T47D (cell line): ENCODE measurements at regions not wholly inside any gene's neighbourhood (a gene's known extent, or its start where the extent isn't known, plus 50 kb on each side); places are given as distances from the start of the nearest gene placed in this dataset.

Experiments used
- DNase-seq, 2 experiments: peaks; one replicate each; pipeline versions ENCODE4 v3.0.0 to v3.0.0-alpha.2; 2011 to 2012; ENCODE audit warnings: low read depth in 1 of 2, low spot score in 1 of 2
- JUND ChIP-seq: IDR thresholded peaks from 2 replicates; pipeline ENCODE4 v1.6.1; 2012; ENCODE audit warnings: low read depth
- in situ Hi-C: cut with HindIII; loops from 2 replicates; pipeline ENCODE4 v1.10.0; 2016; ENCODE audit warnings: low sequenced_read_pairs, low pct_unique_long_range_greater_than_20kb

GRCh38 chr11:37006563-37006962, 408.5 kb upstream of the RAG2 start:
- TF ChIP-seq JUND, result no peak
- no peak for DNase-seq
- in situ Hi-C loops, result no loop called here

GRCh38 chr11:37002831-37003230, 404.8 kb upstream of the RAG2 start:
- no peak for DNase-seq
- in situ Hi-C loops, result no loop called here
- no peak for TF ChIP-seq JUND

DNA sequence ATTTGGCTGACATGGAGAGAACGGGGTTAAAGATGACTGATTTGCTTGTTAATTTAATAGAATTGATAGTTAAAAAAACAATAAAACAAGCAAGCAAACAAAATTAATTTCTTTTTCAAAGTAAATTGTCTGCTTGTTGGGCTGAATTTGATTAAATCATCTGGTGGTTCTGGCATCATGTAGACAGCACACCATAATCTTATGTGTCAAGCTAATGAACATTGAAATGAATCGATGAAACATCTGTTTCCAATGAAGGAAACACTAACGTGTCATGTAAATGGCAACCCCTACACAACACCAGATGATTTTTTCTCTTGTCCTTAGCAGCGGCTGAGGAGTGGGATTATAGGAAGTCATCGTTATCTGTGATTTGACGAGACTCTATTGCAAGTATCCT, 399.6 kb upstream of the RAG2 start:
- in situ Hi-C loops, result no loop called here
- TF ChIP-seq JUND, result no peak
- DNase-seq, result no peak

DNA sequence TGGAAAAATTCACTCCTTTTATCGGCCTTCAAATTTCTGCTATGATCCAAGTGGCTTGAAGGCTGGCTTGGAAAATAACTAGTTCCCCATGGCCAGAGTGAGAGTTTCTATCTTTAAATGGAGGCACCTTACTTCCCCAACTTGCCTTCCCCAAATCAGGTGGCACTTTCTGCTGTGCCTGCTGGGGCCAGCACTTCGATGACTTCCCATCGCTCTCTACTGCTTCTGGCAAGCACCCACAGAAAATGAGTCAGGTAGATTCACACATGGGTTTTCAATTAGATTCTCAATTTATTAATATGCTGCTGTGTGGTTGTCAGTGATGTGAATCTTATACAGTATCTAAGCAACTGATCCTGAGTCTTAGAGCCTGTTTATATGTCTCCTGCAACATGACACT, 398.8 kb upstream of the RAG2 start:
- in situ Hi-C loops, result no loop called here
- TF ChIP-seq JUND, result no peak
- DNase-seq, result no peak

GRCh38 chr11:36994208-36994607, 396.2 kb upstream of the RAG2 start:
- DNase-seq, result no peak
- in situ Hi-C loops, result no loop called here
- TF ChIP-seq JUND, result no peak

GRCh38 chr11:36988556-36988955, 390.5 kb upstream of the RAG2 start:
- no peak for TF ChIP-seq JUND
- in situ Hi-C loops, result no loop called here
- DNase-seq, result no peak

DNA sequence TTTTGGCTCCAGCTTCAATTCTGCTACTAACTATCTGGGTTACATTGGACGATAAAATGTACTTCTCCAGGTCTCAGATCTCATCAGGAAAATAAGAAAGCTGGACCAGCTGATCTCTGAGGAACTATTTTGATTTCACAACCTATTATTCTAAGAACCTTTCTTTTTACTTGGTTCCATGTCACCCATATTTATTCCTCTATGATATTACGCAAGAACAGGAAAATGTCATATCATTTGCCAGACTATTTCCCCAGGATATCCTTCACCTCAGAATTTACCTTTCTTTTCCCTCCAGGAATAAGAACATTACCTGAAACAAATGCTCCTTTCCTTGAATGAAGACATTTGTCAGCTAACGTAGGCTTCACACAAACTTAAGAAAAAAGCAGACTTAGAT, 387.5 kb upstream of the RAG2 start:
- DNase-seq, result no peak
- in situ Hi-C loops, result no loop called here
- no peak for TF ChIP-seq JUND

DNA sequence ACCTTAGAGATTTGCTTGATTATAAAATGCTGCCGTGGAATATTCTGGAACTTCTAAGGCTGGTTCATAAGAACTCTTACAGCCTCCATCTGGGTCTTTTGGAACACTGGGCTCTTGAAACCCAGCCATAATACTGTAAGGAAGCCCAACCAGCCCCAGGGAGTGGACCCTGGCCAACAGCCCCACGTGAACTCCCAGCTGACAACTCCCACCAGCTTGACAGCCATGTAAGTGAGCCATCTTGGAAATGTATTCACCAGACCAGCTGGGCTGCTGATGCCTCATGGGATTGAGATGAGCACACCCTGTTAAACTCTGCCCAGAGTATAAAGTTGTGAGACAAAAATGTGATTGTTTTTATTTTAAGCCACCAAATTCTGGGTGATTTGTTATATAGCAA, 378.7 kb upstream of the RAG2 start:
- TF ChIP-seq JUND, result no peak
- no peak for DNase-seq
- in situ Hi-C loops, result no loop called here

DNA sequence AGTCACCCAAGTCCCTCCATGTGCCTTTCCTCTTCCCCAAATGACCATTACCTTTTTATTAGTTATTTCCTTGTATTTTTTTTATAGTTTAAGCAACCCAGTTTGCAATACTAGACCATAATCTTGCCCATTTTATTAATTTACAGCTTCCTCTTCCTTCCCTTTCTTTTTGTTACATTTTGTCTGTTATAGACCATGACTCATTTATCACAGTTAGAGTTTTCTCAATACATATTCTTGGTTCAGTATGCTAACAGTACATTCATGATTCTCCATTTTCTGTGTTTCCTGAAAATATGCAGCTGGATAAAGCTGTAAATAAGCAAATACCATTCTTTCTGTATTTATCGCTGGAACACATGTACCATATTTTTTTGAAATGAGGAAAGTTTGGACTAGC, 376.7 kb upstream of the RAG2 start:
- in situ Hi-C loops, result no loop called here
- TF ChIP-seq JUND, result no peak
- no peak for DNase-seq

DNA sequence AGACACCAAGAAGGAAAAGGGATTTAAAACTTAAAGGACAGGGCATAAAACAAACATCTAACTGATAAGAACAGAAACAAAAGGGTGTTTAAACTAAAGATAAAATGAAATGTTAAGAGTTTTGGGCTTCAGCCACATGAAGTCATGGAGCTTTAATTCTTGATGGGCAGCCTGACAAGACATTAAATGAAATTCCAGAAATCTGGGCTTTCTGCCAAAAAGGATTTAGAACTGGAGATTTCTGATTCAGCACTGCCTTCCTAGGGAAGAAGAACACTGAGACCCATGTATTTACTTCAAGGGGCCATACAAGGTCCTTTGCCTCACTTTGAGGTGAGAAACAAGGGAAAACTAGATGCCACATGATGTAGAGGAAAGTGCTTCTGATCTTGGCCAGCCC, 355.9 kb upstream of the RAG2 start:
- TF ChIP-seq JUND, result no peak
- in situ Hi-C loops, result no loop called here
- peak in 1 of 2 experiments; percentile 40 for DNase-seq

- TF ChIP-seq JUND, result no peak
- in situ Hi-C loops, result no loop called here
Measured at GRCh38 chr11:36948460-36949127, 350.6 kb upstream of the RAG2 start.

GRCh38 chr11:36945384-36945783, 347.3 kb upstream of the RAG2 start:
- peak in 1 of 2 experiments; percentile 26 for DNase-seq
- no peak for TF ChIP-seq JUND
- in situ Hi-C loops, result no loop called here

More at GRCh38 chr11:36948460-36949127, 350.6 kb upstream of the RAG2 start:
- DNase-seq, result no peak

GRCh38 chr11:36933481-36933880, 335.4 kb upstream of the RAG2 start:
- TF ChIP-seq JUND, result no peak
- in situ Hi-C loops, result no loop called here
- DNase-seq, result no peak

- no peak for DNase-seq
- no peak for TF ChIP-seq JUND
- in situ Hi-C loops, result no loop called here
Measured at GRCh38 chr11:36931139-36931538, 333.1 kb upstream of the RAG2 start.
